Caco-2 (cell line): ENCODE measurements at regions not wholly inside any gene's neighbourhood (a gene's known extent, or its start where the extent isn't known, plus 50 kb on each side); places are given as distances from the start of the nearest gene placed in this dataset.

ENCODE experiments used
- BruUV-seq: library from RNA; stranded (reverse); fragments of 400-500 nt; replicated peaks from 2 replicates; lab custom pipeline; 2021; lab: Mats Ljungman, UMichigan
- CTCF ChIA-PET: fragments of 300-600 bp; sonication (Branson Sonifier 250); formaldehyde crosslinking; loops from one replicate; lab custom pipeline; 2022; ENCODE audit warnings: antibody characterized with exemption; lab: Charles Lee
- POLR2A ChIA-PET: fragments of 300-600 bp; sonication (Branson Sonifier 250); formaldehyde crosslinking; loops from one replicate; lab custom pipeline; 2022; ENCODE audit warnings: antibody characterized with exemption; lab: Charles Lee
- DNase-seq, 2 experiments: peaks; one replicate each; pipeline versions ENCODE4 v3.0.0 to v3.0.0-alpha.2; 2020 to 2022
- H3K27me3 ChIP-seq: replicated peaks from 2 replicates; pipeline ENCODE4 v1.6.0; 2011; ENCODE audit warnings: low read length; ENCODE audit not compliant: control insufficient read depth, insufficient read depth
- H3K36me3 ChIP-seq: 2 replicates; pipeline ENCODE4 v1.5.1; 2011; ENCODE audit warnings: low read length; ENCODE audit not compliant: control insufficient read depth, insufficient read depth
- H3K4me1 ChIP-seq: fragments of 250-450 bp; sonication (Bioruptor Pico); 2 replicates; pipeline ENCODE4 v1.5.1; 2020; ENCODE audit warnings: mild to moderate bottlenecking
- H3K4me3 ChIP-seq: 2 replicates; pipeline ENCODE4 v1.5.1; 2011; ENCODE audit warnings: low read depth, mild to moderate bottlenecking, control low read depth, low read length
- H3K9me3 ChIP-seq: fragments of 250-450 bp; sonication (Bioruptor Pico); 2 replicates; pipeline ENCODE4 v1.5.1; 2020; ENCODE audit warnings: mild to moderate bottlenecking, moderate library complexity
- H3K27ac Mint-ChIP-seq: one replicate; pipeline ENCODE4 v1.8.0; 2022; ENCODE audit warnings: mixed read lengths; ENCODE audit not compliant: unreplicated experiment
- H3K27me3 Mint-ChIP-seq: one replicate; pipeline ENCODE4 v1.8.0; 2022; ENCODE audit warnings: mixed read lengths; ENCODE audit not compliant: insufficient read depth, unreplicated experiment
- H3K36me3 Mint-ChIP-seq: one replicate; pipeline ENCODE4 v1.8.0; 2022; ENCODE audit warnings: mild to moderate bottlenecking, mixed read lengths; ENCODE audit not compliant: insufficient read depth, unreplicated experiment
- H3K4me1 Mint-ChIP-seq: one replicate; pipeline ENCODE4 v1.8.0; 2022; ENCODE audit warnings: low read depth, mixed read lengths; ENCODE audit not compliant: unreplicated experiment
- H3K4me3 Mint-ChIP-seq: one replicate; pipeline ENCODE4 v1.8.0; 2022; ENCODE audit warnings: mild to moderate bottlenecking, moderate library complexity, mixed read lengths; ENCODE audit not compliant: unreplicated experiment
- H3K9me3 Mint-ChIP-seq: one replicate; pipeline ENCODE4 v1.8.0; 2022; ENCODE audit warnings: mixed read lengths; ENCODE audit not compliant: unreplicated experiment
- intact Hi-C: fragments of 100-400 bp; cut with micrococcal nuclease; formaldehyde crosslinking; loops from one replicate; pipeline ENCODE4 v1.10.0; 2022; ENCODE audit not compliant: unreplicated experiment
- TF ChIP-seq, protein P1 (sequence below), 2 experiments: fragments of 200-600 bp in 1 of 2; IDR thresholded peaks; 1 replicate in 1 of 2; 2 replicates in 1 of 2; pipeline versions ENCODE4 v1.5.1 to v1.8.0; 2011 to 2022; ENCODE audit warnings: antibody characterized with exemption in 1 of 2, control low read depth in 1 of 2, inconsistent platforms in 1 of 2, low read depth in 1 of 2, low read length in 1 of 2, mild to moderate bottlenecking in 1 of 2, moderate library complexity in 1 of 2; ENCODE audit not compliant: insufficient read depth in 1 of 2, severe bottlenecking in 1 of 2, unreplicated experiment in 1 of 2

DNA sequence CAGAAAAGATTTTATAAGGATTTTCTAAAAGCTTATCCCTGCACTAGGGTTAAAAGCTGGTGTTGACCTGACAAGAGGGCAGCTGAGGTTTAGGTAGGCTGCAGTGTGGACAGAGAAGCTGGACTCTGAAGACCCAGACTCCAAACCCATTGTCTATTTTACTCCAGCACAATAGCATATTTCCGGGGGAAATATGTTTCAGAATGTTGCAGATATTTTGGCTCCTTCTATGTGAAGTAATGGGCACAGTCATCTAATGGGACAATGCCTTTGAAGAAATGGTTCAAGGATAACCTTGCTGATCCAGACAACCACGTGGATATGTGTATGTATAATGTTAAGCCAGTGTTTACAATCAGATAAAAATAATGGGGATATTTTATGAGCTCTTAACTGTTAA lies 173.8 kb upstream of the TSC22D1 start:
- no peaks in the 10 kb centered on the region for H3K27me3 Mint-ChIP-seq
- H3K36me3 Mint-ChIP-seq = no peaks in the 10 kb centered on the region
- ChIA-PET POLR2A (no interaction called here), CTCF (no interaction called here)
- TF ChIP-seq, protein P1, sequence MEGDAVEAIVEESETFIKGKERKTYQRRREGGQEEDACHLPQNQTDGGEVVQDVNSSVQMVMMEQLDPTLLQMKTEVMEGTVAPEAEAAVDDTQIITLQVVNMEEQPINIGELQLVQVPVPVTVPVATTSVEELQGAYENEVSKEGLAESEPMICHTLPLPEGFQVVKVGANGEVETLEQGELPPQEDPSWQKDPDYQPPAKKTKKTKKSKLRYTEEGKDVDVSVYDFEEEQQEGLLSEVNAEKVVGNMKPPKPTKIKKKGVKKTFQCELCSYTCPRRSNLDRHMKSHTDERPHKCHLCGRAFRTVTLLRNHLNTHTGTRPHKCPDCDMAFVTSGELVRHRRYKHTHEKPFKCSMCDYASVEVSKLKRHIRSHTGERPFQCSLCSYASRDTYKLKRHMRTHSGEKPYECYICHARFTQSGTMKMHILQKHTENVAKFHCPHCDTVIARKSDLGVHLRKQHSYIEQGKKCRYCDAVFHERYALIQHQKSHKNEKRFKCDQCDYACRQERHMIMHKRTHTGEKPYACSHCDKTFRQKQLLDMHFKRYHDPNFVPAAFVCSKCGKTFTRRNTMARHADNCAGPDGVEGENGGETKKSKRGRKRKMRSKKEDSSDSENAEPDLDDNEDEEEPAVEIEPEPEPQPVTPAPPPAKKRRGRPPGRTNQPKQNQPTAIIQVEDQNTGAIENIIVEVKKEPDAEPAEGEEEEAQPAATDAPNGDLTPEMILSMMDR (IDR thresholded peaks at IDR 0.05; ENCODE audit: insufficient read depth in 1 of 2, low read depth in 1 of 2, low read length in 1 of 2, severe bottlenecking in 1 of 2, unreplicated experiment in 1 of 2) = no peak
- intact Hi-C loops = no loop called here
- no peak for DNase-seq
- Histone ChIP-seq H3K4me1 (peaks cover 1% of the 10 kb centered on the region; the same call in 1 of the 2 replicates), H3K27me3 (no peaks in the 10 kb centered on the region), H3K9me3 (no peaks in the 10 kb centered on the region), H3K4me3 (no peak overlapping the region), H3K36me3 (no peaks in the 10 kb centered on the region)
- H3K9me3 Mint-ChIP-seq = no peaks in the 10 kb centered on the region
- H3K4me1 Mint-ChIP-seq = peaks cover 12% of the 10 kb centered on the region
- no peak overlapping the region for H3K4me3 Mint-ChIP-seq
- no TSS peak for BruUV-seq
- no peak overlapping the region for H3K27ac Mint-ChIP-seq

DNA sequence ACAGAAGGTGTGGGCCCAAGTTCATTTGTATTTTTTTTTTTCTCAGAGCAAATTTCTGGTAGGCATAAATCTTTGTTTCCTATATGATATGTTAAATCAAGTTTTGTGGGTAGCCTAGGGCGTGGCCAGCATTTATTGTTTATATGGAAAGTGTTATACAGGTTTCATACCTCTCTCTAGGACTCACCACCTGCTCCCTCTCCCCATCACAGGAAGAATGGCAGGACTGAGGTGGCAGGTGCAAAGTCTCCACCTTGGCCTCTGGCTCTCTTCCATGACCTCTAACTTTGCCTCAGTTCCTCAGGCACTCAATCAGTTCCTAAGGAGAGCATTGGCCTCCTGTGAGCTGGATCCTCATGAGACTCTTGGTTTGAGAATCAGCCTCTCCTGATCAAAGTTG lies 172.3 kb upstream of the TSC22D1 start:
- BruUV-seq = no TSS peak
- no peak overlapping the region for H3K27ac Mint-ChIP-seq
- POLR2A ChIA-PET = no interaction called here
- no peaks in the 10 kb centered on the region for H3K4me1 ChIP-seq
- CTCF ChIA-PET = interaction anchor here (0.6 kb wide), 1 partner anchor 197 kb away, joined by 3 read pairs; no protein-coding TSS in a partner anchor
- DNase-seq = no peak
- H3K27me3 ChIP-seq = no peaks in the 10 kb centered on the region; the same call in 1 of the 2 replicates
- H3K36me3 ChIP-seq = no peaks in the 10 kb centered on the region
- peaks cover 14% of the 10 kb centered on the region for H3K9me3 Mint-ChIP-seq
- peaks cover 12% of the 10 kb centered on the region for H3K4me1 Mint-ChIP-seq
- intact Hi-C loops = no loop called here
- TF ChIP-seq, protein P1 (IDR thresholded peaks at IDR 0.05; ENCODE audit: insufficient read depth in 1 of 2, low read depth in 1 of 2, low read length in 1 of 2, severe bottlenecking in 1 of 2, unreplicated experiment in 1 of 2) = no peak
- no peaks in the 10 kb centered on the region for H3K27me3 Mint-ChIP-seq
- H3K4me3 ChIP-seq = no peak overlapping the region
- no peak overlapping the region for H3K4me3 Mint-ChIP-seq
- H3K36me3 Mint-ChIP-seq = no peaks in the 10 kb centered on the region
- H3K9me3 ChIP-seq = peaks cover 11% of the 10 kb centered on the region; the same call in 1 of the 2 replicates

DNA sequence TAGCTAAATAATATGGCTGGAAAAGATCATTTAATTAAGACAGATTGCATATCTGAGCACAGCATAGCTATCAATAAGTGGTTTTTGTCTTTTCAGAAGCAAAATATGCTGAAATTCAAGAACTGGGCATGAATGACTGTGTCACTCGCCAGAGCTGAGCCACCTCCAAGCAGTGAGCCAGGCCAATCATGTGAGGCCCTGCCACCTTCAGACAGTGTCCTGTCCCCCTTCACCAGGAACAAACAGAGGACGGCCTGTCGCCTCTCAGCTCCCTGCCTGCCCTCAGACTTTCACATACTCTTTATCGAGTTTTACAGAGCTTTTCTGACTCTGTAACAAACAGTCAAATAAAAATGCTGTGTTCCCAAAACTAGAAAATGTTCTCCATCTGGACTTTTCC lies 171.0 kb upstream of the TSC22D1 start:
- no peaks in the 10 kb centered on the region for H3K36me3 ChIP-seq
- H3K4me3 ChIP-seq = no peak overlapping the region
- ChIA-PET POLR2A (no interaction called here), CTCF (no interaction called here)
- intact Hi-C loops = no loop called here
- Mint-ChIP-seq H3K36me3 (no peaks in the 10 kb centered on the region), H3K27ac (no peak overlapping the region), H3K27me3 (no peaks in the 10 kb centered on the region), H3K4me3 (no peak overlapping the region), H3K4me1 (peaks cover 12% of the 10 kb centered on the region), H3K9me3 (peaks cover 25% of the 10 kb centered on the region)
- no peak for DNase-seq
- BruUV-seq = no TSS peak
- H3K27me3 ChIP-seq = no peaks in the 10 kb centered on the region; the same call in 1 of the 2 replicates
- no peaks in the 10 kb centered on the region for H3K4me1 ChIP-seq
- H3K9me3 ChIP-seq = peaks cover 13% of the 10 kb centered on the region; the same call in 1 of the 2 replicates
- TF ChIP-seq, protein P1 (IDR thresholded peaks at IDR 0.05; ENCODE audit: insufficient read depth in 1 of 2, low read depth in 1 of 2, low read length in 1 of 2, severe bottlenecking in 1 of 2, unreplicated experiment in 1 of 2) = no peak
